Activated CD8-positive, alpha-beta memory T cell treated with anti-CD3 and anti-CD28 coated beads for 48 hours (primary cell): ENCODE measurements at regions not wholly inside any gene's neighbourhood (a gene's known extent, or its start where the extent isn't known, plus 50 kb on each side); places are given as distances from the start of the nearest gene placed in this dataset.

Source experiments
- DNase-seq, 3 experiments: peaks; one replicate each; pipeline ENCODE4 v3.0.0-alpha.2; 2020; ENCODE audit warnings: low read depth in 2 of 3, low spot score in 2 of 3

- no peak for DNase-seq
Measured at GRCh38 chr7:142377567-142377966, 119.7 kb upstream of the PRSS58 start.

- no peak for DNase-seq
Measured at GRCh38 chr7:142376356-142376997, 118.6 kb upstream of the PRSS58 start.

GRCh38 chr7:142375710-142376313 is 118.0 kb upstream of the PRSS58 start:
- no peak for DNase-seq

GRCh38 chr7:142372727-142373126 is 114.9 kb upstream of the PRSS58 start:
- DNase-seq = no peak

- DNase-seq = no peak
Measured at GRCh38 chr7:142371586-142372377, 113.9 kb upstream of the PRSS58 start.

GRCh38 chr7:142365410-142365842 is 107.6 kb upstream of the PRSS58 start:
- no peak for DNase-seq

GRCh38 chr7:142364551-142364950 is 106.7 kb upstream of the PRSS58 start:
- no peak for DNase-seq

GRCh38 chr7:142362349-142362748 is 104.5 kb upstream of the PRSS58 start:
- no peak for DNase-seq

- DNase-seq = no peak
Measured at GRCh38 chr7:142359694-142360279, 101.9 kb upstream of the PRSS58 start.

- DNase-seq = no peak
Measured at GRCh38 chr7:142357953-142358520, 100.2 kb upstream of the PRSS58 start.

- no peak for DNase-seq
Measured at GRCh38 chr7:142356166-142356565, 98.3 kb upstream of the PRSS58 start.

GRCh38 chr7:142355328-142355727 is 97.5 kb upstream of the PRSS58 start:
- DNase-seq = no peak

GRCh38 chr7:142353147-142354060 is 95.5 kb upstream of the PRSS58 start:
- no peak for DNase-seq

- DNase-seq = no peak
Measured at GRCh38 chr7:142352543-142352942, 94.7 kb upstream of the PRSS58 start.

- DNase-seq = no peak
Measured at GRCh38 chr7:142351145-142351544, 93.3 kb upstream of the PRSS58 start.

- no peak for DNase-seq
Measured at GRCh38 chr7:142349670-142350405, 92.0 kb upstream of the PRSS58 start.

- DNase-seq = no peak
Measured at GRCh38 chr7:142348921-142349405, 91.1 kb upstream of the PRSS58 start.

GRCh38 chr7:142348100-142348499 is 90.2 kb upstream of the PRSS58 start:
- DNase-seq = no peak

GRCh38 chr7:142347091-142347490 is 89.2 kb upstream of the PRSS58 start:
- DNase-seq = no peak

GRCh38 chr7:142345811-142346210 is 88.0 kb upstream of the PRSS58 start:
- DNase-seq = no peak
